AG04449 (cell line): ENCODE measurements at regions not wholly inside any gene's neighbourhood (a gene's known extent, or its start where the extent isn't known, plus 50 kb on each side); places are given as distances from the start of the nearest gene placed in this dataset.

Source experiments
- CTCF ChIA-PET: fragments of 350-600 bp; formaldehyde crosslinking; extraction: SDS; loops from one replicate; lab custom pipeline; 2021; ENCODE audit warnings: antibody characterized with exemption; lab: Yijun Ruan, JAX
- POLR2A ChIA-PET: fragments of 400-600, 350-600 bp; formaldehyde crosslinking; extraction: SDS; loops from one replicate; lab custom pipeline; 2020; ENCODE audit warnings: antibody characterized with exemption, inconsistent platforms; lab: Yijun Ruan, JAX
- DNase-seq: peaks from one replicate; pipeline ENCODE4 v3.0.0-alpha.2; 2010; ENCODE audit warnings: low read depth, low spot score
- H3K4me3 ChIP-seq: 2 replicates; pipeline ENCODE4 v1.5.1; 2011; ENCODE audit warnings: low read depth, mild to moderate bottlenecking, control low read depth, low read length
- CTCF ChIP-seq: IDR thresholded peaks from one replicate; pipeline ENCODE4 v1.5.1; 2011; ENCODE audit warnings: mild to moderate bottlenecking, moderate library complexity, low read length, control low read depth, inconsistent platforms; ENCODE audit not compliant: insufficient read depth; ENCODE audit errors: missing control alignments

- no peak for TF ChIP-seq CTCF
- DNase-seq: no peak
- ChIA-PET CTCF (no interaction called here), POLR2A (no interaction called here)
- no peak overlapping the region for H3K4me3 ChIP-seq
Observed at GRCh38 chr6:9620687-9621086, 794.2 kb downstream of the TFAP2A start.

GRCh38 chr6:9620263-9620662 is 794.6 kb downstream of the TFAP2A start:
- no peak overlapping the region for H3K4me3 ChIP-seq
- CTCF ChIA-PET: no interaction called here
- DNase-seq: no peak
- POLR2A ChIA-PET: no interaction called here
- TF ChIP-seq CTCF: no peak

GRCh38 chr6:9614778-9615177 is 800.1 kb downstream of the TFAP2A start:
- no peak overlapping the region for H3K4me3 ChIP-seq
- ChIA-PET CTCF (no interaction called here), POLR2A (no interaction called here)
- no peak for DNase-seq
- no peak for TF ChIP-seq CTCF

GRCh38 chr6:9612489-9612888 is 802.4 kb downstream of the TFAP2A start:
- DNase-seq: no peak
- no peak overlapping the region for H3K4me3 ChIP-seq
- ChIA-PET CTCF (interaction anchor here (0.9 kb wide), 1 partner anchor 10 kb away, joined by 3 read pairs; no protein-coding TSS in a partner anchor), POLR2A (no interaction called here)
- TF ChIP-seq CTCF: no peak

DNA sequence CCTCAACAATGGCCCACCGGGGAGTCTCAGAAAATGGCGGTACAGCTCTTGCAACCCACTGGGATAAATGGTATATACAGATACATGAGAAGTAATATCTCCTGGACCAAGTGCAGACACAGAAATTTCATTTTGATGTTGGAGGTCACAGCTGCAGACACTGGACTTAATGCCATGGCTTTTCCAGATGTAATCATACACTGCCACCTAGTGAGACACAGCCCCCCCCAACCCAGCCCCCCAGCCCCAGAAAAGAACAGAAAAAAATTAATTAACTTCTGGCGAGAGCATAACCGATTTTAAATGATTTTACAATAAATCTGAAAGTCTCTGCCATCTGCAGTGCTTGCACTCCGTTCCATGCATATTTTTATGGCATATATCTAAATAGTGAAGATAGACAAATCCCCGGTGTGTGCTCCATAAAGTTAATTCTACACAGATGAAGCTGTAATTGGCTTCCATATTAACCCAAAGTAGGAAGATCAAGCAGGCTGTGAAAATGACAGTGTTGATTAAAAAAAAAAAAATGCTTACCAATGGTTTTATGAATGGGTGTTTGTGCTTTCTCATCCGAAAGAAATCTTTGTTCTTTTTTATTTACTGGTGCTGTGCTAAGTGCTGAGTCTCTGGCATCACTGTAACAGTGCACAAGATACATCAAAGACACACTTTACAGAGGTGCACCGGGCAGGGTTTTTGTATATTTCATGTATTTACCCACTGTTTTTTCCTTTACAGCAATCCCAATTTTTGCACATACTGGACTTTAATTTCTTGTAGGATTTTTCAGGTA is 804.1 kb downstream of the TFAP2A start:
- CTCF ChIA-PET: interaction anchor here (1.0 kb wide), 1 partner anchor 626 kb away, joined by 3 read pairs; no protein-coding TSS in a partner anchor
- TF ChIP-seq CTCF: no peak
- H3K4me3 ChIP-seq: no peak overlapping the region
- DNase-seq: no peak
- POLR2A ChIA-PET: no interaction called here

- POLR2A ChIA-PET: no interaction called here
- H3K4me3 ChIP-seq: no peak overlapping the region
- CTCF ChIA-PET: interaction anchor here (1.0 kb wide), 1 partner anchor 10 kb away, joined by 3 read pairs; no protein-coding TSS in a partner anchor
- DNase-seq: no peak
- TF ChIP-seq CTCF: no peak
Observed at GRCh38 chr6:9606435-9607134, 808.3 kb downstream of the TFAP2A start.
